ENCODE measurements at regions not wholly inside any gene's neighbourhood (a gene's known extent, or its start where the extent isn't known, plus 50 kb on each side); places are given as distances from the start of the nearest gene placed in this dataset.

GRCh38 chr13:73715114-73715910 lies 418.9 kb downstream of the KLF12 start:
- no peak overlapping the region for H3K27ac ChIP-seq (ENCODE audit: low read depth, low read length)
- H3K4me3 ChIP-seq (ENCODE audit: low read depth in 1 of 2, low read length in 2 of 2): no peak overlapping the region
- no peaks in the 10 kb centered on the region for H3K27me3 ChIP-seq (ENCODE audit: control insufficient read depth in 1 of 2, insufficient read depth in 2 of 2, low read length in 2 of 2)
- H3K9me3 ChIP-seq (ENCODE audit: low read length): no peaks in the 10 kb centered on the region
- peaks cover 28% of the 10 kb centered on the region for H3K36me3 ChIP-seq (ENCODE audit: insufficient read depth, low read length)
- H3K4me1 ChIP-seq (ENCODE audit: insufficient read depth, low read length): no peaks in the 10 kb centered on the region
- no peak overlapping the region for H3K9ac ChIP-seq (ENCODE audit: low read length)

GRCh38 chr13:73714522-73714921 lies 419.7 kb downstream of the KLF12 start:
- Histone ChIP-seq H3K4me3 (ENCODE audit: low read depth in 1 of 2, low read length in 2 of 2) (no peak overlapping the region), H3K36me3 (ENCODE audit: insufficient read depth, low read length) (peaks cover 28% of the 10 kb centered on the region), H3K9ac (ENCODE audit: low read length) (no peak overlapping the region), H3K4me1 (ENCODE audit: insufficient read depth, low read length) (no peaks in the 10 kb centered on the region), H3K9me3 (ENCODE audit: low read length) (no peaks in the 10 kb centered on the region), H3K27ac (ENCODE audit: low read depth, low read length) (no peak overlapping the region), H3K27me3 (ENCODE audit: control insufficient read depth in 1 of 2, insufficient read depth in 2 of 2, low read length in 2 of 2) (no peaks in the 10 kb centered on the region)

- no peaks in the 10 kb centered on the region for H3K27me3 ChIP-seq (ENCODE audit: control insufficient read depth in 1 of 2, insufficient read depth in 2 of 2, low read length in 2 of 2)
- H3K36me3 ChIP-seq (ENCODE audit: insufficient read depth, low read length): peaks cover 8% of the 10 kb centered on the region
- no peaks in the 10 kb centered on the region for H3K9me3 ChIP-seq (ENCODE audit: low read length)
- H3K4me1 ChIP-seq (ENCODE audit: insufficient read depth, low read length): no peaks in the 10 kb centered on the region
- H3K9ac ChIP-seq (ENCODE audit: low read length): no peak overlapping the region
- H3K27ac ChIP-seq (ENCODE audit: low read depth, low read length): no peak overlapping the region
- H3K4me3 ChIP-seq (ENCODE audit: low read depth in 1 of 2, low read length in 2 of 2): no peak overlapping the region
Observed at GRCh38 chr13:73708393-73708985, 425.7 kb downstream of the KLF12 start.

GRCh38 chr13:73704587-73704986 lies 429.6 kb downstream of the KLF12 start:
- Histone ChIP-seq H3K4me1 (ENCODE audit: insufficient read depth, low read length) (no peaks in the 10 kb centered on the region), H3K4me3 (ENCODE audit: low read depth in 1 of 2, low read length in 2 of 2) (no peak overlapping the region), H3K27ac (ENCODE audit: low read depth, low read length) (no peak overlapping the region), H3K27me3 (ENCODE audit: control insufficient read depth in 1 of 2, insufficient read depth in 2 of 2, low read length in 2 of 2) (no peaks in the 10 kb centered on the region), H3K9me3 (ENCODE audit: low read length) (no peaks in the 10 kb centered on the region), H3K36me3 (ENCODE audit: insufficient read depth, low read length) (no peaks in the 10 kb centered on the region), H3K9ac (ENCODE audit: low read length) (no peak overlapping the region)

- H3K36me3 ChIP-seq (ENCODE audit: insufficient read depth, low read length): no peaks in the 10 kb centered on the region
- H3K9ac ChIP-seq (ENCODE audit: low read length): no peak overlapping the region
- no peak overlapping the region for H3K27ac ChIP-seq (ENCODE audit: low read depth, low read length)
- H3K4me1 ChIP-seq (ENCODE audit: insufficient read depth, low read length): no peaks in the 10 kb centered on the region
- no peaks in the 10 kb centered on the region for H3K27me3 ChIP-seq (ENCODE audit: control insufficient read depth in 1 of 2, insufficient read depth in 2 of 2, low read length in 2 of 2)
- no peaks in the 10 kb centered on the region for H3K9me3 ChIP-seq (ENCODE audit: low read length)
- H3K4me3 ChIP-seq (ENCODE audit: low read depth in 1 of 2, low read length in 2 of 2): no peak overlapping the region
Observed at GRCh38 chr13:73703606-73704005, 430.6 kb downstream of the KLF12 start.

- Histone ChIP-seq H3K36me3 (ENCODE audit: insufficient read depth, low read length) (no peaks in the 10 kb centered on the region), H3K9me3 (ENCODE audit: low read length) (no peaks in the 10 kb centered on the region), H3K4me3 (ENCODE audit: low read depth in 1 of 2, low read length in 2 of 2) (no peak overlapping the region), H3K27me3 (ENCODE audit: control insufficient read depth in 1 of 2, insufficient read depth in 2 of 2, low read length in 2 of 2) (no peaks in the 10 kb centered on the region), H3K4me1 (ENCODE audit: insufficient read depth, low read length) (no peaks in the 10 kb centered on the region), H3K27ac (ENCODE audit: low read depth, low read length) (no peak overlapping the region), H3K9ac (ENCODE audit: low read length) (no peak overlapping the region)
Observed at GRCh38 chr13:73702419-73703071, 431.7 kb downstream of the KLF12 start.

- no peaks in the 10 kb centered on the region for H3K36me3 ChIP-seq (ENCODE audit: insufficient read depth, low read length)
- H3K27ac ChIP-seq (ENCODE audit: low read depth, low read length): no peak overlapping the region
- no peak overlapping the region for H3K9ac ChIP-seq (ENCODE audit: low read length)
- no peaks in the 10 kb centered on the region for H3K4me1 ChIP-seq (ENCODE audit: insufficient read depth, low read length)
- no peaks in the 10 kb centered on the region for H3K27me3 ChIP-seq (ENCODE audit: control insufficient read depth in 1 of 2, insufficient read depth in 2 of 2, low read length in 2 of 2)
- H3K9me3 ChIP-seq (ENCODE audit: low read length): no peaks in the 10 kb centered on the region
- no peak overlapping the region for H3K4me3 ChIP-seq (ENCODE audit: low read depth in 1 of 2, low read length in 2 of 2)
Observed at GRCh38 chr13:73701160-73701559, 433.0 kb downstream of the KLF12 start.

GRCh38 chr13:73698859-73699258 lies 435.3 kb downstream of the KLF12 start:
- Histone ChIP-seq H3K4me3 (ENCODE audit: low read depth in 1 of 2, low read length in 2 of 2) (no peak overlapping the region), H3K4me1 (ENCODE audit: insufficient read depth, low read length) (no peaks in the 10 kb centered on the region), H3K27me3 (ENCODE audit: control insufficient read depth in 1 of 2, insufficient read depth in 2 of 2, low read length in 2 of 2) (no peaks in the 10 kb centered on the region), H3K9ac (ENCODE audit: low read length) (no peak overlapping the region), H3K27ac (ENCODE audit: low read depth, low read length) (no peak overlapping the region), H3K36me3 (ENCODE audit: insufficient read depth, low read length) (peaks cover 18% of the 10 kb centered on the region), H3K9me3 (ENCODE audit: low read length) (no peaks in the 10 kb centered on the region)

GRCh38 chr13:73697166-73697565 lies 437.0 kb downstream of the KLF12 start:
- peaks cover 24% of the 10 kb centered on the region for H3K36me3 ChIP-seq (ENCODE audit: insufficient read depth, low read length)
- no peaks in the 10 kb centered on the region for H3K9me3 ChIP-seq (ENCODE audit: low read length)
- no peak overlapping the region for H3K27ac ChIP-seq (ENCODE audit: low read depth, low read length)
- H3K4me3 ChIP-seq (ENCODE audit: low read depth in 1 of 2, low read length in 2 of 2): no peak overlapping the region
- H3K9ac ChIP-seq (ENCODE audit: low read length): no peak overlapping the region
- no peaks in the 10 kb centered on the region for H3K4me1 ChIP-seq (ENCODE audit: insufficient read depth, low read length)
- H3K27me3 ChIP-seq (ENCODE audit: control insufficient read depth in 1 of 2, insufficient read depth in 2 of 2, low read length in 2 of 2): no peaks in the 10 kb centered on the region

- Histone ChIP-seq H3K27me3 (ENCODE audit: control insufficient read depth in 1 of 2, insufficient read depth in 2 of 2, low read length in 2 of 2) (no peaks in the 10 kb centered on the region), H3K4me1 (ENCODE audit: insufficient read depth, low read length) (no peaks in the 10 kb centered on the region), H3K9ac (ENCODE audit: low read length) (no peak overlapping the region), H3K27ac (ENCODE audit: low read depth, low read length) (no peak overlapping the region), H3K4me3 (ENCODE audit: low read depth in 1 of 2, low read length in 2 of 2) (no peak overlapping the region), H3K9me3 (ENCODE audit: low read length) (no peaks in the 10 kb centered on the region), H3K36me3 (ENCODE audit: insufficient read depth, low read length) (peaks cover 24% of the 10 kb centered on the region)
Observed at GRCh38 chr13:73696713-73697112, 437.5 kb downstream of the KLF12 start.

GRCh38 chr13:73696271-73696670 lies 437.9 kb downstream of the KLF12 start:
- Histone ChIP-seq H3K27ac (ENCODE audit: low read depth, low read length) (no peak overlapping the region), H3K4me3 (ENCODE audit: low read depth in 1 of 2, low read length in 2 of 2) (no peak overlapping the region), H3K9ac (ENCODE audit: low read length) (no peak overlapping the region), H3K9me3 (ENCODE audit: low read length) (no peaks in the 10 kb centered on the region), H3K4me1 (ENCODE audit: insufficient read depth, low read length) (no peaks in the 10 kb centered on the region), H3K27me3 (ENCODE audit: control insufficient read depth in 1 of 2, insufficient read depth in 2 of 2, low read length in 2 of 2) (no peaks in the 10 kb centered on the region), H3K36me3 (ENCODE audit: insufficient read depth, low read length) (peaks cover 24% of the 10 kb centered on the region)

All from muscle layer of colon (tissue), 2 donors.